ENCODE measurements at regions not wholly inside any gene's neighbourhood (a gene's known extent, or its start where the extent isn't known, plus 50 kb on each side); places are given as distances from the start of the nearest gene placed in this dataset.

GRCh38 chr17:12566291-12566690 lies 99.4 kb upstream of the MYOCD start:
- TF ChIP-seq, protein P1, sequence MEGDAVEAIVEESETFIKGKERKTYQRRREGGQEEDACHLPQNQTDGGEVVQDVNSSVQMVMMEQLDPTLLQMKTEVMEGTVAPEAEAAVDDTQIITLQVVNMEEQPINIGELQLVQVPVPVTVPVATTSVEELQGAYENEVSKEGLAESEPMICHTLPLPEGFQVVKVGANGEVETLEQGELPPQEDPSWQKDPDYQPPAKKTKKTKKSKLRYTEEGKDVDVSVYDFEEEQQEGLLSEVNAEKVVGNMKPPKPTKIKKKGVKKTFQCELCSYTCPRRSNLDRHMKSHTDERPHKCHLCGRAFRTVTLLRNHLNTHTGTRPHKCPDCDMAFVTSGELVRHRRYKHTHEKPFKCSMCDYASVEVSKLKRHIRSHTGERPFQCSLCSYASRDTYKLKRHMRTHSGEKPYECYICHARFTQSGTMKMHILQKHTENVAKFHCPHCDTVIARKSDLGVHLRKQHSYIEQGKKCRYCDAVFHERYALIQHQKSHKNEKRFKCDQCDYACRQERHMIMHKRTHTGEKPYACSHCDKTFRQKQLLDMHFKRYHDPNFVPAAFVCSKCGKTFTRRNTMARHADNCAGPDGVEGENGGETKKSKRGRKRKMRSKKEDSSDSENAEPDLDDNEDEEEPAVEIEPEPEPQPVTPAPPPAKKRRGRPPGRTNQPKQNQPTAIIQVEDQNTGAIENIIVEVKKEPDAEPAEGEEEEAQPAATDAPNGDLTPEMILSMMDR (IDR thresholded peaks at IDR 0.05) = no peak
- TF ChIP-seq POLR2AphosphoS5 (IDR thresholded peaks at IDR 0.05) = no peak
- TF ChIP-seq POLR2A (IDR thresholded peaks at IDR 0.05) = no peak
- TF ChIP-seq EP300 (IDR thresholded peaks at IDR 0.05) = no peak

Data from suprapubic skin (tissue), 4 donors.